H1 (cell line): ENCODE measurements at regions not wholly inside any gene's neighbourhood (a gene's known extent, or its start where the extent isn't known, plus 50 kb on each side); places are given as distances from the start of the nearest gene placed in this dataset.
A peak's percentile ranks its signal among the peaks of the same experiment; 100 is the strongest.

Source experiments
- CTCF ChIA-PET: fragments of 300-600 bp; sonication (Branson Sonifier 250); formaldehyde crosslinking; loops from one replicate; lab custom pipeline; 2021; ENCODE audit not compliant: partially characterized antibody; lab: Charles Lee
- POLR2A ChIA-PET: fragments of 300-600 bp; sonication (Branson Sonifier 250); formaldehyde crosslinking; loops from one replicate; lab custom pipeline; 2021; ENCODE audit warnings: inconsistent platforms; ENCODE audit not compliant: partially characterized antibody; lab: Charles Lee
- DNase-seq, 2 experiments: peaks; one replicate each; pipeline versions ENCODE4 v3.0.0 to v3.0.0-alpha.2; 2010 to 2022; ENCODE audit warnings: low spot score in 2 of 2, low read depth in 1 of 2, mixed read lengths in 1 of 2
- FAIRE-seq: peaks from 2 replicates; lab custom pipeline; 2011; peaks lifted over from hg19 to GRCh38; lab: Jason Lieb, UNC
- H2AFZ ChIP-seq: 2 replicates; pipeline ENCODE4 v1.8.1; 2012; ENCODE audit warnings: low read length, inconsistent platforms
- H2AK5ac ChIP-seq: 2 replicates; pipeline ENCODE4 v1.6.1; 2013; ENCODE audit warnings: low read depth, low read length
- H2BK120ac ChIP-seq: replicated peaks from 2 replicates; pipeline ENCODE3; 2013; ENCODE audit warnings: low read depth, low read length, inconsistent platforms
- H2BK12ac ChIP-seq: 2 replicates; pipeline ENCODE4 v1.6.1; 2013; ENCODE audit warnings: low read depth, low read length
- H2BK15ac ChIP-seq: 2 replicates; pipeline ENCODE4 v1.6.1; 2013; ENCODE audit warnings: low read length
- H2BK20ac ChIP-seq: 2 replicates; pipeline ENCODE4 v1.6.1; 2013; ENCODE audit warnings: low read length
- H2BK5ac ChIP-seq: 2 replicates; pipeline ENCODE4 v1.6.1; 2013; ENCODE audit warnings: low read depth, low read length
- H3K14ac ChIP-seq: 2 replicates; pipeline ENCODE4 v1.6.1; 2013; ENCODE audit warnings: inconsistent platforms; ENCODE audit not compliant: insufficient read length
- H3K18ac ChIP-seq: 2 replicates; pipeline ENCODE4 v1.6.1; 2013; ENCODE audit warnings: low read length; ENCODE audit errors: extremely low read depth
- H3K23ac ChIP-seq: 2 replicates; pipeline ENCODE4 v1.6.1; 2013; ENCODE audit warnings: inconsistent platforms; ENCODE audit not compliant: insufficient read length
- H3K23me2 ChIP-seq: 2 replicates; pipeline ENCODE4 v1.6.1; 2013; ENCODE audit warnings: low read depth, low read length
- H3K27ac ChIP-seq: 2 replicates; pipeline ENCODE4 v1.6.1; 2011; ENCODE audit warnings: low read depth, low read length, inconsistent platforms
- H3K27me3 ChIP-seq, 4 experiments: replicated peaks in 1 of 4; 1 replicate in 1 of 4; 2 replicates in 3 of 4; pipeline versions ENCODE4 v1.6.1 to v1.8.1; 2011 to 2013; ENCODE audit warnings: low read length in 3 of 4, mild to moderate bottlenecking in 3 of 4, inconsistent platforms in 2 of 4, mixed read lengths in 2 of 4, moderate library complexity in 1 of 4; ENCODE audit not compliant: control insufficient read depth in 3 of 4, insufficient read depth in 3 of 4; ENCODE audit errors: extremely low read depth in 1 of 4
- H3K36me3 ChIP-seq, 4 experiments: 2 replicates each; pipeline versions ENCODE4 v1.6.1 to v1.8.1; 2011 to 2013; ENCODE audit warnings: mild to moderate bottlenecking in 4 of 4, low read length in 3 of 4, moderate library complexity in 2 of 4, control low read depth in 1 of 4, inconsistent platforms in 1 of 4; ENCODE audit not compliant: insufficient read depth in 4 of 4, control insufficient read depth in 2 of 4
- H3K4ac ChIP-seq: replicated peaks from 2 replicates; pipeline ENCODE3; 2013; ENCODE audit warnings: low read length, low read depth, mixed read lengths, inconsistent platforms; ENCODE audit not compliant: insufficient read length
- H3K4me1 ChIP-seq, 4 experiments: replicated peaks in 1 of 4; 1 replicate in 1 of 4; 2 replicates in 3 of 4; pipeline versions ENCODE4 v1.6.1 to v1.8.1; 2011 to 2013; ENCODE audit warnings: low read length in 3 of 4, inconsistent platforms in 2 of 4, mixed read lengths in 1 of 4; ENCODE audit not compliant: insufficient read depth in 4 of 4, control insufficient read depth in 3 of 4
- H3K4me2 ChIP-seq, 2 experiments: 2 replicates each; pipeline versions ENCODE4 v1.6.1 to v1.8.1; 2011 to 2013; ENCODE audit warnings: low read depth in 2 of 2, low read length in 2 of 2, control low read depth in 1 of 2, inconsistent platforms in 1 of 2, mild to moderate bottlenecking in 1 of 2; ENCODE audit not compliant: insufficient read depth in 1 of 2
- H3K4me3 ChIP-seq, 4 experiments: fragments of 200-600, 300-600 bp in 1 of 4; sonication (generic), shearing (Covaris generic), sonication (Bioruptor Twin) in 1 of 4; 2 replicates each; pipeline versions ENCODE4 v1.5.1 to v1.8.1; 2011 to 2016; ENCODE audit warnings: low read length in 4 of 4, low read depth in 3 of 4, control low read depth in 2 of 4, inconsistent platforms in 2 of 4, mild to moderate bottlenecking in 2 of 4, mixed read lengths in 1 of 4, moderate library complexity in 1 of 4; ENCODE audit not compliant: insufficient read depth in 2 of 4; ENCODE audit errors: extremely low read depth in 1 of 4
- H3K56ac ChIP-seq: replicated peaks from 2 replicates; pipeline ENCODE3; 2013; ENCODE audit warnings: low read depth, mild to moderate bottlenecking, mixed read lengths, low read length, inconsistent platforms; ENCODE audit not compliant: insufficient read length
- H3K79me1 ChIP-seq: 2 replicates; pipeline ENCODE4 v1.6.1; 2013; ENCODE audit warnings: low read depth, low read length, control low read depth
- H3K79me2 ChIP-seq, 2 experiments: 2 replicates each; pipeline versions ENCODE4 v1.6.1 to v1.8.1; 2012 to 2013; ENCODE audit warnings: low read length in 2 of 2, mild to moderate bottlenecking in 2 of 2, inconsistent platforms in 1 of 2; ENCODE audit not compliant: insufficient read depth in 2 of 2, control insufficient read depth in 1 of 2
- H3K9ac ChIP-seq, 4 experiments: replicated peaks in 1 of 4; 1 replicate in 1 of 4; 2 replicates in 3 of 4; pipeline versions ENCODE4 v1.6.1 to v1.8.1; 2011 to 2013; ENCODE audit warnings: low read depth in 3 of 4, low read length in 3 of 4, control low read depth in 2 of 4, mild to moderate bottlenecking in 2 of 4, moderate library complexity in 2 of 4, inconsistent platforms in 1 of 4; ENCODE audit errors: extremely low read depth in 1 of 4
- H3K9me3 ChIP-seq, 2 experiments: 2 replicates each; pipeline versions ENCODE4 v1.6.1 to v1.8.1; 2012 to 2013; ENCODE audit warnings: mild to moderate bottlenecking in 2 of 2, moderate library complexity in 2 of 2, control low read depth in 1 of 2, inconsistent platforms in 1 of 2, low read depth in 1 of 2, low read length in 1 of 2, mixed read lengths in 1 of 2; ENCODE audit not compliant: insufficient read depth in 2 of 2
- H4K20me1 ChIP-seq, 2 experiments: replicated peaks in 1 of 2; 2 replicates each; pipeline versions ENCODE3 to v1.8.1; 2011 to 2013; ENCODE audit warnings: inconsistent platforms in 2 of 2, low read length in 2 of 2, mild to moderate bottlenecking in 1 of 2; ENCODE audit not compliant: insufficient read depth in 2 of 2, control insufficient read depth in 1 of 2
- H4K5ac ChIP-seq: 2 replicates; pipeline ENCODE4 v1.6.1; 2013; ENCODE audit warnings: low read length, low read depth, mixed read lengths, inconsistent platforms; ENCODE audit not compliant: insufficient read length
- H4K8ac ChIP-seq: 2 replicates; pipeline ENCODE4 v1.8.0; 2013; ENCODE audit warnings: mild to moderate bottlenecking, moderate library complexity, low read length, inconsistent platforms; ENCODE audit not compliant: insufficient read depth; ENCODE audit errors: extremely low read depth
- H4K91ac ChIP-seq: replicated peaks from 2 replicates; pipeline ENCODE3; 2013; ENCODE audit warnings: low read length, mixed read lengths, inconsistent platforms; ENCODE audit not compliant: insufficient read length
- EP300 ChIP-seq, 2 experiments: IDR thresholded peaks; 1 replicate in 1 of 2; 2 replicates in 1 of 2; pipeline ENCODE4 v1.6.1; 2011 to 2012; ENCODE audit warnings: low read depth in 2 of 2, low read length in 2 of 2, mild to moderate bottlenecking in 2 of 2, borderline replicate concordance in 1 of 2, inconsistent platforms in 1 of 2, moderate library complexity in 1 of 2
- RAD21 ChIP-seq, 2 experiments: IDR thresholded peaks in 1 of 2; conservative IDR thresholded peaks in 1 of 2; 2 replicates each; pipeline ENCODE4 v1.6.1; 2011; ENCODE audit warnings: low read depth in 2 of 2, low read length in 2 of 2, improper control_type of control experiment in 1 of 2, inconsistent platforms in 1 of 2, mild to moderate bottlenecking in 1 of 2, moderate library complexity in 1 of 2
- SIX5 ChIP-seq: IDR thresholded peaks from 2 replicates; pipeline ENCODE4 v1.6.1; 2011; ENCODE audit warnings: mild to moderate bottlenecking, low read depth, low read length
- TCF12 ChIP-seq: IDR thresholded peaks from 2 replicates; pipeline ENCODE4 v1.6.1; 2011; ENCODE audit warnings: low read depth, mild to moderate bottlenecking, low read length
- WGBS, 2 experiments: shearing (Covaris generic) in 1 of 2; methylation state at CpG; one replicate each; pipeline versions ENCODE4 v1.1.6 to v1.1.7; 2013 to 2015; ENCODE audit warnings: low lambda C conversion rate in 2 of 2, mixed read lengths in 2 of 2, inconsistent platforms in 1 of 2, low coverage in 1 of 2, missing lambda C conversion rate in 1 of 2; ENCODE audit not compliant: insufficient replicate concordance in 2 of 2, insufficient coverage in 1 of 2, insufficient read length in 1 of 2; ENCODE audit errors: extremely low coverage in 1 of 2, missing lambda C conversion rate in 1 of 2; 5-methylcytosine and 5-hydroxymethylcytosine counted together
- TF ChIP-seq, protein P1 (sequence below), 3 experiments: IDR thresholded peaks; 1 replicate in 2 of 3; 2 replicates in 1 of 3; pipeline versions ENCODE4 v1.5.1 to v1.6.1; 2011; ENCODE audit warnings: low read length in 3 of 3, mild to moderate bottlenecking in 3 of 3, inconsistent platforms in 2 of 3, low read depth in 1 of 3, moderate library complexity in 1 of 3; ENCODE audit not compliant: insufficient read depth in 1 of 3; ENCODE audit errors: control extremely low read depth in 1 of 3

DNA sequence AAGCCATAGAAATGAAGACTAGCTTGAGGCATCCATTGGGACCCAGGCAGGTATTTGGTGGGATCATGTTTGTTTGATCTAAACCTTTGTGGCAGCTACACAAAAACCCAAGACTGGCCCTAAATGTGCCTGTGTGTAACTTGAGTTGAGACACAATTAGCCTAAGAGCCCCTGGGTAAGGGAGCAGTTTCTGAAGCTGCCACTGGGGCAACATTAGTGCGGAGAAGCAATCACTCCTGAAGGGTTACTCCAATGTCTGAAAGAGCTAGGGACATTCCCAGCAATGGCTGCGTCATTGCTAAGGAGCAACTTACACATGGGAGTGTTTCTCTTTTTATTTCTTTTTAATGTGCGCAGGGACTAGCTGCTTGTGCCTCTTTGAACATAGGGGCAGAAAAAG is 67.9 kb upstream of the EEF1E1 start:
- WGBS, 2 experiments, result 75% methylated on average over 3 of the region's 3 CpGs; no CpG with 5 or more reads in 1 of the 2 experiments
- Histone ChIP-seq H3K4me2 (no peak overlapping the region), H3K79me2 (no peaks in the 10 kb centered on the region), H3K27ac (no peak overlapping the region), H4K8ac (no peak overlapping the region), H3K18ac (no peak overlapping the region), H3K36me3 (no peaks in the 10 kb centered on the region), H3K14ac (no peak overlapping the region), H3K9me3 (no peaks in the 10 kb centered on the region), H2BK20ac (no peak overlapping the region), H3K4ac (no peak overlapping the region), H2BK12ac (no peak overlapping the region), H4K5ac (no peak overlapping the region), H3K27me3 (no peaks in the 10 kb centered on the region), H3K9ac (no peak overlapping the region), H3K4me3 (no peak overlapping the region), H4K20me1 (no peaks in the 10 kb centered on the region), H2AK5ac (no peak overlapping the region), H3K4me1 (peaks cover 0 to 2% (median 0%) of the 10 kb centered on the region in 4 experiments; a peak in 2 of 7 replicates), H3K23me2 (no peaks in the 10 kb centered on the region), H3K23ac (no peak overlapping the region), H2BK5ac (no peak overlapping the region), H3K56ac (no peak overlapping the region), H4K91ac (no peak overlapping the region), H2AFZ (peak overlapping the region; percentile 69; the same call in 1 of the 2 replicates), H2BK15ac (no peak overlapping the region), H2BK120ac (no peak overlapping the region), H3K79me1 (no peaks in the 10 kb centered on the region)
- POLR2A ChIA-PET, result interaction anchor here (0.9 kb wide), 1 partner anchor 16 kb away, joined by 3 read pairs; no protein-coding TSS in a partner anchor
- CTCF ChIA-PET, result interaction anchor here (0.9 to 3.2 kb wide), 21 partner anchors 9 to 212 kb away, joined by 3 to 41 read pairs (median 5); no protein-coding TSS in a partner anchor
- FAIRE-seq, result peak; percentile 70
- TF ChIP-seq RAD21 (IDR thresholded peaks at IDR 0.05 in 1 of 2, conservative IDR thresholded peaks at IDR 0.05 in 1 of 2; ENCODE audit: low read depth in 2 of 2, low read length in 2 of 2), result peak; percentile 4 to 34; a peak in 2 of 4 replicates
- no peak for TF ChIP-seq TCF12
- no peak for TF ChIP-seq SIX5
- no peak for TF ChIP-seq EP300 (IDR thresholded peaks at IDR 0.05; ENCODE audit: borderline replicate concordance in 1 of 2, low read depth in 2 of 2, low read length in 2 of 2)
- TF ChIP-seq, protein P1, sequence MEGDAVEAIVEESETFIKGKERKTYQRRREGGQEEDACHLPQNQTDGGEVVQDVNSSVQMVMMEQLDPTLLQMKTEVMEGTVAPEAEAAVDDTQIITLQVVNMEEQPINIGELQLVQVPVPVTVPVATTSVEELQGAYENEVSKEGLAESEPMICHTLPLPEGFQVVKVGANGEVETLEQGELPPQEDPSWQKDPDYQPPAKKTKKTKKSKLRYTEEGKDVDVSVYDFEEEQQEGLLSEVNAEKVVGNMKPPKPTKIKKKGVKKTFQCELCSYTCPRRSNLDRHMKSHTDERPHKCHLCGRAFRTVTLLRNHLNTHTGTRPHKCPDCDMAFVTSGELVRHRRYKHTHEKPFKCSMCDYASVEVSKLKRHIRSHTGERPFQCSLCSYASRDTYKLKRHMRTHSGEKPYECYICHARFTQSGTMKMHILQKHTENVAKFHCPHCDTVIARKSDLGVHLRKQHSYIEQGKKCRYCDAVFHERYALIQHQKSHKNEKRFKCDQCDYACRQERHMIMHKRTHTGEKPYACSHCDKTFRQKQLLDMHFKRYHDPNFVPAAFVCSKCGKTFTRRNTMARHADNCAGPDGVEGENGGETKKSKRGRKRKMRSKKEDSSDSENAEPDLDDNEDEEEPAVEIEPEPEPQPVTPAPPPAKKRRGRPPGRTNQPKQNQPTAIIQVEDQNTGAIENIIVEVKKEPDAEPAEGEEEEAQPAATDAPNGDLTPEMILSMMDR (IDR thresholded peaks at IDR 0.05; ENCODE audit: control extremely low read depth in 1 of 3, insufficient read depth in 1 of 3, low read depth in 1 of 3, low read length in 3 of 3), result peak; percentile 6 to 48 (median 28)
- no peak for DNase-seq
